ENCODE measurements at regions not wholly inside any gene's neighbourhood (a gene's known extent, or its start where the extent isn't known, plus 50 kb on each side); places are given as distances from the start of the nearest gene placed in this dataset.

GRCh38 chr13:74206061-74206561, 71.9 kb upstream of the KLF12 start:
- no peak for TF ChIP-seq CTCF (IDR thresholded peaks at IDR 0.05; ENCODE audit: insufficient read depth, low read length)
- no peak overlapping the region for H3K4me3 ChIP-seq (ENCODE audit: low read depth, low read length)
- peak; percentile 91 for DNase-seq (ENCODE audit: low read depth)

GRCh38 chr13:74205313-74205690, 71.1 kb upstream of the KLF12 start:
- H3K4me3 ChIP-seq (ENCODE audit: low read depth, low read length), result no peak overlapping the region
- peak; percentile 7 for DNase-seq (ENCODE audit: low read depth)
- TF ChIP-seq CTCF (IDR thresholded peaks at IDR 0.05; ENCODE audit: insufficient read depth, low read length), result no peak

GRCh38 chr13:74204602-74205312, 70.6 kb upstream of the KLF12 start:
- H3K4me3 ChIP-seq (ENCODE audit: low read depth, low read length), result no peak overlapping the region
- peak; percentile 34 for DNase-seq (ENCODE audit: low read depth)

GRCh38 chr13:74203576-74203975, 69.4 kb upstream of the KLF12 start:
- DNase-seq (ENCODE audit: low read depth), result no peak
- no peak overlapping the region for H3K4me3 ChIP-seq (ENCODE audit: low read depth, low read length)
- no peak for TF ChIP-seq CTCF (IDR thresholded peaks at IDR 0.05; ENCODE audit: insufficient read depth, low read length)

More at GRCh38 chr13:74204602-74205312, 70.6 kb upstream of the KLF12 start:
- TF ChIP-seq CTCF (IDR thresholded peaks at IDR 0.05; ENCODE audit: insufficient read depth, low read length), result no peak

- TF ChIP-seq CTCF (IDR thresholded peaks at IDR 0.05; ENCODE audit: insufficient read depth, low read length), result no peak
- peak; percentile 74 for DNase-seq (ENCODE audit: low read depth)
- H3K4me3 ChIP-seq (ENCODE audit: low read depth, low read length), result no peak overlapping the region
Measured at GRCh38 chr13:74202129-74202813, 68.1 kb upstream of the KLF12 start.

GRCh38 chr13:74201530-74201929, 67.3 kb upstream of the KLF12 start:
- no peak overlapping the region for H3K4me3 ChIP-seq (ENCODE audit: low read depth, low read length)
- peak; percentile 22 for DNase-seq (ENCODE audit: low read depth)
- TF ChIP-seq CTCF (IDR thresholded peaks at IDR 0.05; ENCODE audit: insufficient read depth, low read length), result no peak
